ENCODE measurements at regions not wholly inside any gene's neighbourhood (a gene's known extent, or its start where the extent isn't known, plus 50 kb on each side); places are given as distances from the start of the nearest gene placed in this dataset.
"Not testable (repeated sequence)": the region's sequence is repeated elsewhere in the genome, so short reads cannot be mapped to it uniquely, and the experiment has no call there.

DNA sequence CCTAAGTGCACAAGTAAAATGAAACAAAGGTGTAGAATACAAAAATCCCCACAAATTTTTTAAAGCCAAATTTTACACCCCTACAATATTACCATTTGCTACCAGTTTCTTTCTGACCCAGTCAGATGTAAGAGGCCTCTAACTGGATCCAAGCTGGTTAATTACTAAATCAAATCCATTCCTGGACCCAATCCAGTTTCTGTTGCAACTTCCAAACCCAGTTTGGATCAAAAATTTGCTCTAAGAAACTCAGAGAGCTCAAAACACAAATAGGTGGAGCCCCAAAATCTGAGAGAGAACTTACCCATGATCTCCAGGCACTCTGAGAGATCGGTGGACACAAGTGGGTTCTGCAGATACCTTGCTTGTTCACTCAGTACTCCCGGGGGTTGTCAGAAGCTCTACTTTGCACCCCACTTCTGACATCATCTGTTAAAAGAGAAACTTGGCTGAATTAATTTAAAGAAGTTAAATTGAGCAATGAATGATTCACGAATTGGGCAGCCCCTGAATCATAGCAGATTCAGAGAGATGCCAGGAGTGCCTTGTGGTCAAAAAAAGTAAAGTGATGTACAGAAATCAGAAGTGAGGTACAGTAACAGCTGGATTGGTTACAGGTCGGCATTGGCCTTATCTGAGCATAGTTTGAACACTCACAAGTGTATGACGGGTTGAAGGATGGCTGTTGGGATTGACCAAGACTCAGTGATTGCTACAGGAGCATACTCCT is 448.0 kb downstream of the KCNT2 start:
- DNase-seq (ENCODE audit: low read depth in 3 of 3): no peak

DNA sequence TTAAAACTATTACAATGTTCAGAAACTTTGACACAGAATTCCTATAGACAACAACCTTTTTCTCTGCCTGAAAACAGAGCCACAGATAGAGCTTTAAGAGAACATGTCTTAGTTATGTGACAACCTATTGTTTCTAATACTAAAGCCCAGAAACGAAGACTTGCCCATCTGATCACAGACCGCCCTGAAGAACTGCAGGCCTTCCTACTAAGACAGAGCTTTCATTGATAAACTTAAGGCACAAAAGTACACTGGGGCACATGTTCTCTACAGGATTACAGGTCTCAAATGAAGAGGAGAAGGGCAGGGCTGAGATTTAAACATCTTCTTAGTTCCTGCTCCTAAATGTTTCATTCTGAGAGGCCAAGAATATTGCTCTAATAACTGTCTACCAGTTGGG is 452.7 kb downstream of the KCNT2 start:
- no peak for DNase-seq (ENCODE audit: low read depth in 3 of 3)

DNA sequence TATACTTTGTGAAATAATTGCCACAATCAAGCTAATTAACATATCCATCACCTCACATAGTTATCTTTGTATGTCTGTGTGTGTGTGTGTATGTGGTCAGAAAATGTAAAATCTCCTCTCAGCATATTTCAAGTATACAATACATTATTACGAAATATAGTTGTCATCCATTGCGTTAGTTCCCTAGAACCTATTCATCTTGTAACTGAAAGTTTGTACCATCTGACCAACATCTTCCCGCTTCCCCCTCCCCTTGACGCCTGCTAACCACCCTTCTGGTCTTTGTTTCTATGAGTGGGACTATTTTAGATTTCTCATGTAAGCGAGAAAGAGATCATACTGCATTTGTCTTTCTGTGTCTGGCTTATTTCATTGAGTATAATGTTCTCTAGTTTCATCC is 455.3 kb downstream of the KCNT2 start:
- no peak for DNase-seq (ENCODE audit: low read depth in 3 of 3)

DNA sequence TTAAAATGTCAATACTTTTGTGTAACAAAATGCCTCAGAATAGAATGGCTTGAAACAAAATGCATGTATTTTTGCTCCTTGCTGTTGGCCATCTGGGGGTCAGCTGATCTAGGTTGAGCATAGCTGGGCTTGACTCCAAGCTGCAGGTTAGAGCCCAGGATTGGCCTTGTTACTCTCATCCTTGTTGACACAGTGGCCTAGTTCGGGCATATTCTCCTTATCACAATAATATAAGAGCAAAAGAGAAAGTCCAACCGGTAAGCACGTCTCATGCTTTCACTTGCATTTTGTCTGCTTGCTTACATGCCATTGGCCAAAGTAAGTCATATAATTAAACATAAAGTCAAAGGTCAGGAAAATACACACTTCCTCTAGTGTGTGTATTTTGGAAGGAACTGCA is 456.2 kb downstream of the KCNT2 start:
- DNase-seq (ENCODE audit: low read depth in 3 of 3): no peak

DNA sequence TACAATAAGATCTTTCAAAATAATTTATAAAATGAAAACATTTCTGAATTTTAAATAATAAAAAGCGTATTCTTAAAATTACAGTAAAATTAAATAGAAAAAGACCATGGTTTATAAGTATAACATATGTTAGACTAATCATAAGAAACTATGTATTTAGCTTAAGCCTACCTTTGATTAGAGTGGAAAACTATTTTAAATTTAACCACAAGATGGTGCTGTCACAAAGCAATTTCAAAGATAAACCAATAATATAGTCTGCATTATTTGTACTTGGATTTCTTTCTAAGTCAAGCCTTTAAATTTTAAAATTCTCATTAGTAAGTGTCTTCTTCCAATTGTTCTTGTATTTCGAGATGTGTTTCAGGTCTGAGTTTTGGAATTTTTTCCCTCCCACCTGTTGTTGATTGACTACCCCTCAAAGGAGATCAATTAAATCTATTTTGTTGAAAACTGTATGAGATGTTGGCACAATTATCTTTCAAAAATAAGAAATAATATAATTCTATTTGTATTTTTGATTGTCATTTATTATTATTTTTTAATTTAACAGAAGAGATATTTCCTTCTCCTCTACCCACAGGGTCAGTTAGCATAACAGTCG is 459.8 kb downstream of the KCNT2 start:
- DNase-seq (ENCODE audit: low read depth in 3 of 3): no peak

DNA sequence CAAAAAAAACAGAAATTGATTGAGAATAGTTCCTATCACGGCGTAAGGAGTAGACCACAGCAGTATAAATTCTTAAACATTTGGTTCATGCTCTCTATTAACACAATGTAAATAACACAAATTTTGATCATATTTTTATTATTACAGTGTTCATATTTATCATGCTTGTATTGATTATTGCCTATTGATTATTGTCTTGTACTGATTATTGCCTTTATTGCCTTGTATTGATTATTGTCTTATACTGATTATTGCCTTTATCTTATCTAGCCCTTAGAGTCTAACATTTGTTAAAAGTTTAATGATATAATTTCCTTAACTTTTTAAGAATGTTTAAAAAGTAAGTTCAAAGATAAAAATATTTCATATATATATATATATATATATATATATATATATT is 460.7 kb downstream of the KCNT2 start:
- DNase-seq (ENCODE audit: low read depth in 3 of 3): no peak

DNA sequence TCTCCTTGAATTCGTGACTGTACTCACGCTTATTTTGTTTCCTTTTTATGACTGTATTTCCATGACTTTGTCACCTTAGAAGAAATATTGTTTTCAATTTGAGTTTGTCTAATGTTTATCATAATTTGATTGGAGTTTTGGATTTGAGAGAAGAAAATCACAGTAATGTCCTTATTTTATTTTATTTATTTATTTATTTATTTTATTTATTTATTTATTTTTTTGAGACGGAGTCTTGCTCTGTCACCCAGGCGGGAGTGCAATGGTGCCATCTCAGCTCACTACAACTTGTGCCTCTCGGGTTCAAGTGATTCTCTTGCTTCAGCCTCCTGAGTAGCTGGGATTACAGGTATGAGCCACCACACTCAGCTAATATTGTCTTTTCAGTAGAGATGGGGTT is 463.1 kb downstream of the KCNT2 start:
- DNase-seq (ENCODE audit: low read depth in 3 of 3): not testable (repeated sequence)

DNA sequence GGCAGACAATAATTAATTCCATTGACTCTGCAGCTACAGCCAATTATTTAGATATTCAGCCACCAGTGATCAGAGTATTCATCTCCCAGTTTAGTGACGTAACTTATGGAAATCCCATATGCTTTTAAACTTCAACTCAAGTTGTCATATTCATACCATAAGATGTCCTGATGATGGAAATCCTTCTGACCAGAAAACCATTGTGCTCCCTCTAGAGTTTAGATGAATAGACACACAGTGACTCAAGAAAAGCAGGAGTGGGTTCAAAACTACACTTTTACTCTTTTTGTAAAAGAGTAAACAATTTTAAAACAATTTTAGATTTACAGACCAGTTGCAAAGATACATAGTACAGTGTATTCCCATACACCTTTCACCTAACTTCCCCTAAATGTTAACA is 463.7 kb downstream of the KCNT2 start:
- no peak for DNase-seq (ENCODE audit: low read depth in 3 of 3)

DNA sequence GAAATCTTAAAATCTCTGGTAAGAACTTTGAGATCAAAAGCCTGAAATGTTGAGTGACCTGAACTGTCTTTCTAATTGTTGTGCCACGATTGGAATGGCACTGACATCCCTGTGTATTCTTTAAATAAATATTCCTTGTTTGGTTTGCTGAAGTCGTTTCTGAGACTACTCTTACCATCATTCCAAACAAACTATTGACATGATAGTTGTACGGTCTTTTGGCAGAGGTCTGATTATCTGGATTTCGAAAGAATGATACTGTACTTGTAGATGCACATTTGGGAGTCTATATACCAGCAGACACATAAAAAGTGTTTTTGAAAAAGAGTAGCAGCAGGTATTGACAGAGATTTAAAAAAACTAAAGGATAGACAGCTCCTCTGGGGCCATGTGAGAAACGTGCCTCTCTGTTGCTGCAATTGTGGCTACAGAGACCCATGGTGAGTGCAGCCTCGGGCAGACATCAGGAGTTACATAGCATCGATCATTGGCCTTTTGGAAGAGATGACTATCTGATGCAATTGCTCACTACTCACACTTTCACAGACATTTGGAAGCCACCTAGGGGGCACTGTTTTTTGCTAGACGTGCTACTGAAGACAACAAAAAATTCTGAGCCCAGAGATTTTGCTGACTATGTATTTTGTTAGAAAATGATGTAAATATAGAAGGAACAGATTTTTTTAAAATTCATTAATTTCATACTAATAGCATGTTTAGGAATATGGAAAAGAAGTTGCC is 464.5 kb downstream of the KCNT2 start:
- DNase-seq (ENCODE audit: low read depth in 3 of 3): no peak

DNA sequence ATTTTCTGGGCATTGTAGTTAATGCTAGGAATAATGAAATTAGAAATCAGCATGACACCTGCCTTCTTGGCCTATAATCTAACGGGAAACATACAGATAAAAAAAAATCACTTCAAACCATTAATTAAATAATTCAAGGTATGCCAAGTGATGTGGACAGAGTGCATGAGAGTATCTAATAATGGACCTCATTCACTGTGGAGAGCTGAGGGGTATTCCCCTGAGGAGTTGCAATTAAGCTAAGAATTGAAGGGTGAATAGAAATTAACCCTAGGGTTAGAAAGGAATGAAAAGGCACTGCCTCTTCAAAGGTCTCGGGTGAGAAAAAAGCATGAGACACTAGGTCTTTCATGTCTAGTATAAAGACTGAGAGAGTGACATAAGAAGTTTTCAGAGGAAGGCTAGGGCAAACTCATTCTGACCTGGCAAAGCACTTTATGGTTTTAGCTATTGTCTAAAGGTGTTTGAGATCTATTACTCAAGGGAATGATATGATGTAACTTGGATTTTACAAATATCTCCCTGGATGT is 466.1 kb downstream of the KCNT2 start:
- no peak for DNase-seq (ENCODE audit: low read depth in 3 of 3)

DNA sequence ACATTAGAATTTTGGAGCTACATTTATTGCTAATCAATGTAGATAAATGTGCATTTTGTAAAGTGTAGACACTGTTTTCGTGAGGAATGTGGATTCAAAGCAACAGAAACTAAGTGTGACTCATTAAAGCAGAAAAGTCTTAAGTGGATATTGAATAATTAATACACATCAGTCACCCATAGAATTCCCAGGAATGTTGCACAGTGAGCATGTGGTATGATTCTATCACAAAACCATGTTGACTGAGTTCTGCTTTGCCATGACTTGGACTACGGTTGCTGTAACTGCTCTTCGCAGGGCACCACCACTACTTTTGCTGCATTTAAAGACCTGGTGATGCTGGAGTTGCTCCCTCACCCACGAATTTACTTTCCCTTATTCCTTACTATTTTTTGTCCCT is 471.8 kb downstream of the KCNT2 start:
- DNase-seq (ENCODE audit: low read depth in 3 of 3): no peak

DNA sequence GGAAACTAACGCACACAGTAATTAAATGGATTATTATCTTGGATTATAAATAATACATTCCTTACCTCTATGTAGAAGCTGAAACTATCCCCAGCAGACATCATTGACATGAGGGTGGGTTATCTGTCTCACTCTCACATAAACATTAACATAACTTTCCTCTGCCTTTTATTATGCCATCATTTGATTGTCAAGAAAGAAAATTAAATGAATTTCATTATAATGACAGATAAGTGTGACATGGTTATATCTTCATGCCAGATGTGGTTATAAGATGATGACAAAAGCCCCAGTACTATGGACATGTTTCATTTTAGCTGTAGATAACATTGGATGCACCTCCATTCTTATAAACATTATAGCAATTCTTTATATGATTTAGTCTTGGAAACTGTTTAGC is 476.5 kb downstream of the KCNT2 start:
- no peak for DNase-seq (ENCODE audit: low read depth in 3 of 3)

DNA sequence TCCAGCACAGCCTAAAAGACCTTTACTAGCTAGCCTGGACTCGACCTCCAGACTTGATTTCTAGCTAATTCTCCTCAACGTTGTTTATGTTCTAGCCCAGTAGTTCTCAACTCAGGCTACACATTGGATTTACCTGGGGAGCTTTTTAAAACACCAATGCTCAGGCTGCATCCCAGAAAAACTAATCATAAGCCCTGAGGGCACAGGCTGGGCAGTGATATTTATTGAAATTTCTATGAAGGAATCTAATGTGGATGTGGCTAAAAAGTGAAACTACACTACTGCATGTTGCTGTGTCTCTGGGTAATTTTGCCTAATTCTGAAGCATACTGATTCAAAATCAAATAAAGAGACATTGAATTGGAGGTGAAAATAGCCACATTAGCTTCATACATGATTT is 479.4 kb downstream of the KCNT2 start:
- no peak for DNase-seq (ENCODE audit: low read depth in 3 of 3)

DNA sequence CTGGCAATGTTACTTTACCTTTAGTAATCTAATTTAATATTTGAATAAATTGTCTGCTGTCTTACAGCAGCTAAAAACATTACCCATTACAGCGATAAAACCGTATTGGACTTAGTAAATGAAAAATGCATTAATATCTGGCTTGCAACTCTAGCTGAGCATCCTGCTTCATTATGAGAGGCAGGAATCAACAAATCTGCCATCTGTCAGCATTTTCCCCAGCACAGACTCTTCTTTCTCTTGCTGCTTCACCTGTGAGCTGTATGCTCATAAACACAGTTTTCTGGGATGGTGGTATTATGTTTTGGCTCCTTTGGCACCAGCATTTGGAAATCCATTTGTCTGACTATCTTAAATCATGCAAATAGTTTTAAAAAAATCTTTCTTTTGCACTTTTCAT is 487.1 kb downstream of the KCNT2 start:
- no peak for DNase-seq (ENCODE audit: low read depth in 3 of 3)

DNA sequence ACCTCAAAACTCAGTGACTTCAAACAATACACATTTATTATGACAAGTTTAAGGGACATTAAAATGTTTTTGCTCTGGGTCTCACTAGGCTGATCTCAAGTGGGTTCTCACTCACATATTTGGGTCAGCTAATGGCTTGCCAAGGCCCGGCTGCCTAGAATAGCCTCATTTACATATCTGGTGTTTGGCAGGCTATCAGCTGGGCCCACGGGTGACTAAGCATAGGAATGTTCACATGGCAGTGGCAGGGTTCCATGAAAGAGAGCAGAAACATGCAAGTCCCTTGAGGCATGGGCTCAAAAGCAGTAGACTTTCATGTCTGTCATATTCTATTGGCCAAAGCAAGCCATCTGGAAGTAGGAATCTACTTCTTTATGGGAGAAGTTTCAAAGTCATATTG is 492.6 kb downstream of the KCNT2 start:
- DNase-seq (ENCODE audit: low read depth in 3 of 3): no peak

DNA sequence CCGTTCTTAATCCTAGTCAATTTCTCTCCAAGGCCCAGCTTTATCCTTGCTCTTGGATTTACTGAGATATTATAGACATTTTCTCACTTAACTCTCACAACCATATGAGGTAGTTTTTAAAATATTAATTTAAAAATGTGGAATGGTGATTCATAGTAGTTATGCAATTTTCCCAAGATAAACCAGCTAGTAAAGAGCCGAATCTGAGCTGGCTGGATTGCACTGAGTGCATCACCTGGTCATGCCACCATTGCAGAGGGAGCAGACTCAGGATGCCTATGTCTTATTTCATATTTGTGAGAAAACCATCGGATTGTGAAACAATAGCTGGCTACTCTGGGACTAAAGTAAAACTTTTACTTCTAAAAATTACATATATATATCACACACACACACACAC is 494.0 kb downstream of the KCNT2 start:
- no peak for DNase-seq (ENCODE audit: low read depth in 3 of 3)

DNA sequence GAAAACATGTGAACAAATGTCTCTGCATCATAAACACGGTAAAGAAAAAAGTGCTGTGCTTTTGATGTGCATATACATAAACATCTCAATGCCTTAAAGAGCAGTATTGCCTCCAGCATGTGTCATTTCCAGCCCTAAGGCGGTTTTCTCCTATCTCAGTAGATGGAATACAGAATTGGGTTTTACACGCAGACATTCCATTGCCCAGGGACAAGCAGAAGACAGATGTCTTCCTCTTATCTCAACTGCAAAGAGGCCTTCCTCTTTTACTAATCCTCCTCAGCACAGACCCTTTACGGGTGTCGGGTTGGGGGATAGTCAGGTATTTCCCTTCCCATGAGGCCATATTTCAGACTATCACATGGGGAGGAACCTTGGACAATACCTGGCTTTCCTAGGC is 499.2 kb downstream of the KCNT2 start:
- DNase-seq (ENCODE audit: low read depth in 3 of 3): not testable (repeated sequence)

DNA sequence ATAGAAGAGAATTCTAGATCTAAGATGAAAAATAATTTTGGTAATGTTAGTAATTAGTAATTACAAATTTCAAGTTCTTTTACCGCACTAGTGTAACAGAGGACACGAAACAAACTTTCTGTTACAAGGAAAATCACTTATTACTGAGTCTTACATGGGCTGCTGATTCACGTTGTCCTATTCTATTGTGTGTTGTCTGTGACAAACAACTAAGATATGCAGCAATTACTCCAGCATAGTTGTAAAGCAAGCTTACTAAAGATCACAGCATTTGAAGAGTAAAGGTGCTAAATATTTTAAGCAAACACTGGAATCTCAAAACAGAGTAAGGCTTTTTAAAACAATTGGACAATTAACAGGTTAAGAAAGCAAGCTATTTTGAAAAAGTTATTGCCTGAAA is 502.3 kb downstream of the KCNT2 start:
- DNase-seq (ENCODE audit: low read depth in 3 of 3): no peak

DNA sequence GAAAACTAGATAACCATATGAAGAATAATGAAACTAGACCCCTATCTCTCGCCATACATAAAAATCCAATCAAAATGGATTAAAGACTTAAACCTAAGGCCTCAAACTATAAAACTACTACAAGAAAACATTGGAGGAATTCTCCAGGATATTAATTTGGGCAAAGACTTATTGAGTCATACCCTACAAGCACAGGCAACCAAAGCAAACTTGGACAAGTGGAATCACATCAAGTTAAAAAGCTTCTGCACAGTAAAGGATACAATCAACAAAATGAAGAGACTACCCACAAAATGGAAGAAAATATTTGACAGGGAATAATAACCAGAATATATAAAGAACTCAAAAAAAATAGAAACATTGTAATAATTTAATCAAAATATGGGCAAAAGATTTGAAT is 505.4 kb downstream of the KCNT2 start:
- no peak for DNase-seq (ENCODE audit: low read depth in 3 of 3)

DNA sequence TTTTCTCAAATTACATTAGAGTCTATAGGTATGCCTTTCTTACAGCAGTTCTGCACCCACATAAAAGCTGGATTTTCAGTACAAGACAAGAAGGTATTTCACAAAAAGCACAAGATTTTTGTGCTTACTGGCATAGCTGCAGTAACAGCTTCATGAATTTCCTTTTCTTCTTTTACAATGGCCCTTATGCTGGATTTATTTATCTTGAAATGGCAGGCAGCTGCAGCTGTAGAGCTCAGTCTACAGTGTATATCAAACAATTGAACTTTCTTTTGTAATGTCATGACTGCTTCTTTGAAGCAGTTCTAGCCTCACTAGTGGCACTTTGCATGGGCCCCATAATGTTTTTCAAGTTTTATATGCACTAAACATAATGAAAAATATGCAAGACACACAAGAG is 510.2 kb downstream of the KCNT2 start:
- DNase-seq (ENCODE audit: low read depth in 3 of 3): no peak

DNA sequence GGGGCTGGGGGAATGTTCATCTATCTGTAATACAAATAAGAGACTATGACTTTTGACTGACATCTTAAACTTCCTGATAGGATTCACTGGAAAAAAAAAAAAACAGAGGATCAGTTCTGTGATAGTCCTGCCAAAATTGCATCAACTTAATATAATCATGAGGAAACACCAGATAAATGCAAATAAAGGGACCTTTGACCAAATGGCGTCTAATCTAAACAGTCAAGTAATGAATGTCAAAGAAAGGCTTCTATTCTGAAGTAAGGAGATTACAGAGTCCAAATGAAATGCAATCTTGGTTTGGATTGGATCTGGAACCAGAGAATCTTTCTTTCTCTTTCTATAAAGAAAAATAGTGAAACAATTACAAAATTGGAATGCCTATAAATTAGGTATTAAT is 513.4 kb downstream of the KCNT2 start:
- no peak for DNase-seq (ENCODE audit: low read depth in 3 of 3)

DNA sequence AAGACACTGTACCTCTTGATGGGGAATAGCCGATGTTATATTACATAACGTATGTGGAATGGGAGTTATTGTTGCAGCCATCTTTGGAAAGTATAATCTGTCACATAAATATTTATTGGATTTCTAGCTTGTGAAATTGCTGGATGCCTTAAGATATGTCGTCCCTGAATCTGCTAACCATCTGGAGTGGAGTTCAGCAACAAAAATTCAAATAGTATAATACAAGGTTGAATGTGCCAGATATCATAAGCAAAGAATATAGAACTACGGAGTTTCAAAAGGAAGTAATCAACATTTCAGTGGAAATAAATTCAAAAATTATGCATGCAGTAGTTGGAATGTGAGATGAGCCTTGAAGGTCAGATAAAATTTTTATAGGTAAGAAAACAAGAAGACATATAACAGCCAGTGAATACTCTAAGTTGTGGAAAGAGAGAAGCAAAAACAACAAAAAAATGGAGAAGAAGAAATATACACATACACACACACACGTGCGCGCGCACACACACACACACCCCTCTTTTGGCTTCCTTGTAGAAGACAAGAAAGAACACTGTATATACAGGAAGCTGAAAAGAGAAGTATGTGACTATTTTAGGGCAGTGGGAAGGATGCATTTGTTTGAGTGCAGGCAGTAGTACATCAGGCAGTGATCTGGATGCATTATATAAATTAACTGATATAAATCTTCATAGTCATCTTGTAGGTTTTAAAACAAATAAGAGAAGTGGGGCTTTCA is 516.7 kb downstream of the KCNT2 start:
- DNase-seq (ENCODE audit: low read depth in 3 of 3): no peak
